ENCODE measurements at regions not wholly inside any gene's neighbourhood (a gene's known extent, or its start where the extent isn't known, plus 50 kb on each side); places are given as distances from the start of the nearest gene placed in this dataset.

DNA sequence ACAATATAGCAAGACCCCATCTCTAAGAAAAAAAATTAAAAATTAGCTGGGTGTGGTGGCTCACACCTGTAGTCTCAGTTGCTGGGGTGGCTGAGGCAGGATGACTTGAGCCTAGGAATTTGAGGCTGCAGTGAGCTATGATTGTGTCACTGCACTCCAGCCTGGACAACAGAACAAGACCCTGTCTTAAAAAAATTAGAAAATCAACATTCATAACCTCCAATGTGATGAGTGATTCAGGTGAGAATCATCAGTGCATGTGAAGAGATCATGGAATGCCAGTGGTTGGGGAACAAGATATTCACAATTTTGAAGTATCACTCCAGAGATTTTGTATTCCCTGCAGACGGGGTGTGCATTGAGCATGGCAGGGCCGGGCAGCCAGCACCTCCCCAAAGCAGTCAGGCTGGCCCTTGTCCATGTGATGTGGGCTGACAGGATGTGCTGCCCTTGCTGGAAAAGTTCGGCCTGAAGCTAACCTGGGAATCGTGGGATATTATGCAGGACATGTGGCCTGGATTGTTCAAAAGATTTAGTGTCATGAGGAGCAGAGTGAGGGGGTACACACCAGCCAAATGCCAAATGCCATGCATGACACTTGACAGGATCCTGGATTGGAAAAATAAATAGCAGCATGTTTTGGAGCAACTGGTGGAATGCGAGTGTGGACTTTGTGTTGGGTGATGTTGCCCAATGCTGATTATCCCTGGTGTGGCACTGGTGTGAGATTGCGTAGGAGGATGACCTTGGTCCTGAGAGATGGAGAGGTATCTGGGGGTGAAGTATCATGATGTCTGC lies 189.0 kb downstream of the RGS3 start:
- TF ChIP-seq, protein P1, sequence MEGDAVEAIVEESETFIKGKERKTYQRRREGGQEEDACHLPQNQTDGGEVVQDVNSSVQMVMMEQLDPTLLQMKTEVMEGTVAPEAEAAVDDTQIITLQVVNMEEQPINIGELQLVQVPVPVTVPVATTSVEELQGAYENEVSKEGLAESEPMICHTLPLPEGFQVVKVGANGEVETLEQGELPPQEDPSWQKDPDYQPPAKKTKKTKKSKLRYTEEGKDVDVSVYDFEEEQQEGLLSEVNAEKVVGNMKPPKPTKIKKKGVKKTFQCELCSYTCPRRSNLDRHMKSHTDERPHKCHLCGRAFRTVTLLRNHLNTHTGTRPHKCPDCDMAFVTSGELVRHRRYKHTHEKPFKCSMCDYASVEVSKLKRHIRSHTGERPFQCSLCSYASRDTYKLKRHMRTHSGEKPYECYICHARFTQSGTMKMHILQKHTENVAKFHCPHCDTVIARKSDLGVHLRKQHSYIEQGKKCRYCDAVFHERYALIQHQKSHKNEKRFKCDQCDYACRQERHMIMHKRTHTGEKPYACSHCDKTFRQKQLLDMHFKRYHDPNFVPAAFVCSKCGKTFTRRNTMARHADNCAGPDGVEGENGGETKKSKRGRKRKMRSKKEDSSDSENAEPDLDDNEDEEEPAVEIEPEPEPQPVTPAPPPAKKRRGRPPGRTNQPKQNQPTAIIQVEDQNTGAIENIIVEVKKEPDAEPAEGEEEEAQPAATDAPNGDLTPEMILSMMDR (IDR thresholded peaks at IDR 0.05; ENCODE audit: control extremely low read depth in 1 of 3, insufficient read depth in 1 of 3, low read depth in 1 of 3, low read length in 3 of 3) = no peak
- TF ChIP-seq HDAC6 (IDR thresholded peaks at IDR 0.05; ENCODE audit: low read depth, low read length) (no peak), ZNF274 (IDR thresholded peaks at IDR 0.05; ENCODE audit: borderline replicate concordance, extremely low read depth, low read length) (no peak), CBX5 (IDR thresholded peaks at IDR 0.05; ENCODE audit: low read depth, low read length) (no peak), POLR2A (IDR thresholded peaks at IDR 0.05; ENCODE audit: control extremely low read depth in 1 of 2, low read depth in 2 of 2, low read length in 2 of 2) (no peak), RFX5 (IDR thresholded peaks at IDR 0.05; ENCODE audit: borderline replicate concordance, low read depth, low read length) (no peak), TAF1 (IDR thresholded peaks at IDR 0.05; ENCODE audit: low read depth, low read length) (no peak), CHD1 (IDR thresholded peaks at IDR 0.05; ENCODE audit: low read depth, low read length) (no peak), JUN (IDR thresholded peaks at IDR 0.05; ENCODE audit: low read depth, low read length) (no peak), HDAC2 (IDR thresholded peaks at IDR 0.05; ENCODE audit: borderline replicate concordance in 1 of 2, low read depth in 2 of 2, low read length in 2 of 2) (no peak), EZH2 (IDR thresholded peaks at IDR 0.05; ENCODE audit: low read depth, low read length, severe bottlenecking) (no peak), POLR2AphosphoS5 (IDR thresholded peaks at IDR 0.05; ENCODE audit: low read depth, low read length) (no peak)
- TF ChIP-seq, protein P2, sequence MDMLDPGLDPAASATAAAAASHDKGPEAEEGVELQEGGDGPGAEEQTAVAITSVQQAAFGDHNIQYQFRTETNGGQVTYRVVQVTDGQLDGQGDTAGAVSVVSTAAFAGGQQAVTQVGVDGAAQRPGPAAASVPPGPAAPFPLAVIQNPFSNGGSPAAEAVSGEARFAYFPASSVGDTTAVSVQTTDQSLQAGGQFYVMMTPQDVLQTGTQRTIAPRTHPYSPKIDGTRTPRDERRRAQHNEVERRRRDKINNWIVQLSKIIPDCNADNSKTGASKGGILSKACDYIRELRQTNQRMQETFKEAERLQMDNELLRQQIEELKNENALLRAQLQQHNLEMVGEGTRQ (IDR thresholded peaks at IDR 0.05; ENCODE audit: low read length) = no peak
